NCI-H2196 (cell line): ENCODE measurements at regions not wholly inside any gene's neighbourhood (a gene's known extent, or its start where the extent isn't known, plus 50 kb on each side); places are given as distances from the start of the nearest gene placed in this dataset.
"Not testable (repeated sequence)": the region's sequence is repeated elsewhere in the genome, so short reads cannot be mapped to it uniquely, and the experiment has no call there.

Experiments used
- DNase-seq: peaks from one replicate; lab custom pipeline; 2025; ENCODE audit not compliant: unreplicated experiment; lab: John Stamatoyannopoulos, UW

- no peak for DNase-seq
These were observed 78.5 kb upstream of the SGIP1 start for GRCh38 chr1:66455446-66455845.

GRCh38 chr1:66460776-66461175 lies 73.2 kb upstream of the SGIP1 start:
- no peak for DNase-seq

GRCh38 chr1:66462313-66462712 lies 71.6 kb upstream of the SGIP1 start:
- no peak for DNase-seq

GRCh38 chr1:66464351-66464750 lies 69.6 kb upstream of the SGIP1 start:
- no peak for DNase-seq

- DNase-seq: no peak
These were observed 69.2 kb upstream of the SGIP1 start for GRCh38 chr1:66464802-66465201.

GRCh38 chr1:66466695-66467094 lies 67.3 kb upstream of the SGIP1 start:
- DNase-seq: not testable (repeated sequence)

- no peak for DNase-seq
These were observed 65.2 kb upstream of the SGIP1 start for GRCh38 chr1:66468722-66469121.

GRCh38 chr1:66475940-66476339 lies 58.0 kb upstream of the SGIP1 start:
- no peak for DNase-seq

GRCh38 chr1:66476774-66477173 lies 57.2 kb upstream of the SGIP1 start:
- no peak for DNase-seq

- DNase-seq: no peak
These were observed 55.8 kb upstream of the SGIP1 start for GRCh38 chr1:66478116-66478515.

GRCh38 chr1:66480162-66480561 lies 53.8 kb upstream of the SGIP1 start:
- DNase-seq: no peak

GRCh38 chr1:66481215-66481614 lies 52.7 kb upstream of the SGIP1 start:
- not testable (repeated sequence) for DNase-seq
